ENCODE measurements at regions not wholly inside any gene's neighbourhood (a gene's known extent, or its start where the extent isn't known, plus 50 kb on each side); places are given as distances from the start of the nearest gene placed in this dataset.

DNA sequence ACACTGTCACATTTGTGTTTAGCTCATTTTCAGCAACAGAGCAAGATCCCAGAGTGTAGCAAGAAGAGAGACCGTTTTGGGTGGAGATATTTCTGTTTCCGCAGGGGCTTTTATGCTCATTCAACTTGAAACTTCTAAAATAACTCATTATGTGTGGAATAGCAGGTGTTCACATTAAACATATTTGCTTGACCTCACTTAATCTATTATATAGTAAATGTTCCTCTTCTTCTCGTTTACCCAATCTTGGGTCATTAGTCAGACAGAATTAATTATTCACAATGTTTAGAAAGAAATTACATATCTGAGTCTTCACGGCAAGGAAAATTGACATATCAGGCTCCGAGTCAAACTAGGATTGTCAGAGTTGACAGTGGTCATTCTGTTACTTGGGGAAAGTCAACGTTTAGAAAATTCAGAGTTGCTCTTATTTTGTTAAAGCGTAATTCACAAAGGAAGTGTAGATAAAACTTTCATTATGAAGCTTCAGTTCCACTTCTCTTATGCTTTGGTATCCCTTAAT, 222.9 kb downstream of the TPRG1 start:
- no peaks in the 10 kb centered on the region for H3K4me1 Mint-ChIP-seq (ENCODE audit: low read depth)
- H3K36me3 Mint-ChIP-seq (ENCODE audit: low read depth), result no peaks in the 10 kb centered on the region

DNA sequence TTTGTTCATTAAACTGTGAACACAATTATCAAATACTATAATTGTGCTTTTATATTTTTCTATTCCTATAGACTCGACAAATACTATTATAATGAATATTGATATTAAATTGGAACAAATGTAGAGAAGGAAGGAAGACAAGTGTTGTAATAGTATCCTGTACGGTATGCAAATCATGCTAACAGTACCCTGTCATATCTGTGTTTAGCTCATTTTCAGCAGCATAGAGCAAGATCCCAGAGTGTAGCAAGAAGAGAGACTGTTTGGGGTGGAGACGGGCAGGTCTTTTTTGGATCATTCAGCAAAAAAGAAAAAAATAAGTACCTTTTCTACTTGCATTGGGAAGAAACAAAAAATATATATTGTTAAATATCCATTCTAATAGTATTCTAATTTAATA, 224.1 kb downstream of the TPRG1 start:
- no peaks in the 10 kb centered on the region for H3K9me3 Mint-ChIP-seq (ENCODE audit: low read depth)
- no peak overlapping the region for H3K4me3 Mint-ChIP-seq (ENCODE audit: unreplicated experiment)
- no peaks in the 10 kb centered on the region for H3K36me3 Mint-ChIP-seq (ENCODE audit: low read depth)
- no peaks in the 10 kb centered on the region for H3K4me1 Mint-ChIP-seq (ENCODE audit: low read depth)
- TF ChIP-seq, protein P1, sequence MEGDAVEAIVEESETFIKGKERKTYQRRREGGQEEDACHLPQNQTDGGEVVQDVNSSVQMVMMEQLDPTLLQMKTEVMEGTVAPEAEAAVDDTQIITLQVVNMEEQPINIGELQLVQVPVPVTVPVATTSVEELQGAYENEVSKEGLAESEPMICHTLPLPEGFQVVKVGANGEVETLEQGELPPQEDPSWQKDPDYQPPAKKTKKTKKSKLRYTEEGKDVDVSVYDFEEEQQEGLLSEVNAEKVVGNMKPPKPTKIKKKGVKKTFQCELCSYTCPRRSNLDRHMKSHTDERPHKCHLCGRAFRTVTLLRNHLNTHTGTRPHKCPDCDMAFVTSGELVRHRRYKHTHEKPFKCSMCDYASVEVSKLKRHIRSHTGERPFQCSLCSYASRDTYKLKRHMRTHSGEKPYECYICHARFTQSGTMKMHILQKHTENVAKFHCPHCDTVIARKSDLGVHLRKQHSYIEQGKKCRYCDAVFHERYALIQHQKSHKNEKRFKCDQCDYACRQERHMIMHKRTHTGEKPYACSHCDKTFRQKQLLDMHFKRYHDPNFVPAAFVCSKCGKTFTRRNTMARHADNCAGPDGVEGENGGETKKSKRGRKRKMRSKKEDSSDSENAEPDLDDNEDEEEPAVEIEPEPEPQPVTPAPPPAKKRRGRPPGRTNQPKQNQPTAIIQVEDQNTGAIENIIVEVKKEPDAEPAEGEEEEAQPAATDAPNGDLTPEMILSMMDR (IDR thresholded peaks at IDR 0.05), result no peak
- no peak overlapping the region for H3K27ac Mint-ChIP-seq (ENCODE audit: unreplicated experiment)
- H3K27me3 Mint-ChIP-seq (ENCODE audit: low read depth), result peaks cover 11% of the 10 kb centered on the region
- no peak for DNase-seq (ENCODE audit: low spot score)

More for the DNA sequence above, 222.9 kb downstream of the TPRG1 start:
- peaks cover 11% of the 10 kb centered on the region for H3K27me3 Mint-ChIP-seq (ENCODE audit: low read depth)
- H3K4me3 Mint-ChIP-seq (ENCODE audit: unreplicated experiment), result no peak overlapping the region
- no peaks in the 10 kb centered on the region for H3K9me3 Mint-ChIP-seq (ENCODE audit: low read depth)
- DNase-seq (ENCODE audit: low spot score), result no peak
- TF ChIP-seq, protein P1 (IDR thresholded peaks at IDR 0.05), result no peak
- no peak overlapping the region for H3K27ac Mint-ChIP-seq (ENCODE audit: unreplicated experiment)

DNA sequence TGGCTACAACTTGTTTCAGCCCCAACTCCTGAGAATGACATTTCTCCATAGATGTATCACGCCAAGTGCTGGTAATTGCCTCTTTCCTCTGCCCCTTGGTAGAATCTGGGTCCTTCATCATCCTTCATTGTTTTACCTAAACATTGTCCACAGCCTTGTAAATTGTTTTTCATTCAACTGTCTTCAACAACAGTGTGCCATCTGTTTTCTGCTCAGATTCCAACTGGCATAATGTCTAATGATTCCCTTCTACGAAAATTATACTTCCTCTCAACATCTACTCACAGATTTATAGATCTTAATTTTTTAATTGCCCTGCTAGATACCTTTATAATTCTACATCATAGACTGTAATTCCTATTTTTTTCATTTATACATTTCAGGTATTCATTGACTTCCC, 226.9 kb downstream of the TPRG1 start:
- Mint-ChIP-seq H3K27me3 (ENCODE audit: low read depth) (peaks cover 8% of the 10 kb centered on the region), H3K4me1 (ENCODE audit: low read depth) (no peaks in the 10 kb centered on the region), H3K4me3 (ENCODE audit: unreplicated experiment) (no peak overlapping the region), H3K36me3 (ENCODE audit: low read depth) (no peaks in the 10 kb centered on the region), H3K9me3 (ENCODE audit: low read depth) (peaks cover 7% of the 10 kb centered on the region), H3K27ac (ENCODE audit: unreplicated experiment) (no peak overlapping the region)
- DNase-seq (ENCODE audit: low spot score), result no peak
- TF ChIP-seq, protein P1 (IDR thresholded peaks at IDR 0.05), result no peak

DNA sequence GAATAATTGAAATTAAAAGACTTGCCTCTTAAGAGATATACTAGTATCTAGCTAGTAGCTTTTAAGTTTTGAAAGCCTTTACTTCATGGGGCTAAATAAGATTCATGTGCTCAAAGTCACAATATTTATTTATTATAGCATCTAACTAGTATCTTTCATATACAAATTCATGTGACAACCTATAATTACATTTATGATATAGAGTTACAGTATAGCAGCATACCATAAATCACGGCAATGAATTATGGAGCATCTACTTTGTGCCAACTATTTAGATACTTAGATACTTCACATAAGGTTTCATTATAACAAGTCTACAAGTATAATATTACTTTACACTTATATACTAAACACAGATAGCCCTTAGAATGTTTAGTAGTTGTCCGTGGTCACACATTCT, 229.4 kb downstream of the TPRG1 start:
- Mint-ChIP-seq H3K27ac (ENCODE audit: unreplicated experiment) (no peak overlapping the region), H3K9me3 (ENCODE audit: low read depth) (peaks cover 7% of the 10 kb centered on the region), H3K4me1 (ENCODE audit: low read depth) (no peaks in the 10 kb centered on the region), H3K36me3 (ENCODE audit: low read depth) (no peaks in the 10 kb centered on the region), H3K4me3 (ENCODE audit: unreplicated experiment) (no peak overlapping the region), H3K27me3 (ENCODE audit: low read depth) (peaks cover 3% of the 10 kb centered on the region)
- TF ChIP-seq, protein P1 (IDR thresholded peaks at IDR 0.05), result no peak
- DNase-seq (ENCODE audit: low spot score), result no peak

DNA sequence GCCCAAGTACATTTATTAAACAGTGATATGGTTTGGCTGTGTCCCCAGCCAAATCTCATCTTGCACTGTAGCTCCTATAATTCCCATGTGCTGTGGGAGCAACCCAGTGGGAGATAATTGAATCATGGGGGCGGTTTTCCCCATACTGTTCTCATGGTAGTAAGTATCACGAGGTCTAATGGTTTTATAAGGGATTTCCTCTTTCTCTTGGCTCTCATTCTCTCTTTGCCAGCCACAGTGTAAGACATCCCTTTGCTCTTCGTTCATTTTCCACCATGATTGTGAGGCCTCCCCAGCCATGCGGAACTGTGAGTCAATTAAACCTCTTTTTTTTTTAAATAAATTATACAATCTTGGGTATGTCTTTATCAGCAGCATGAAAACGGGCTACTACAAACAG, 228.0 kb upstream of the TP63 start:
- Mint-ChIP-seq H3K4me3 (ENCODE audit: unreplicated experiment) (no peak overlapping the region), H3K9me3 (ENCODE audit: low read depth) (peaks cover 7% of the 10 kb centered on the region), H3K27me3 (ENCODE audit: low read depth) (peaks cover 4% of the 10 kb centered on the region), H3K27ac (ENCODE audit: unreplicated experiment) (no peak overlapping the region), H3K4me1 (ENCODE audit: low read depth) (no peaks in the 10 kb centered on the region), H3K36me3 (ENCODE audit: low read depth) (no peaks in the 10 kb centered on the region)
- DNase-seq (ENCODE audit: low spot score), result no peak
- TF ChIP-seq, protein P1 (IDR thresholded peaks at IDR 0.05), result no peak

All from chondrocyte (in vitro differentiated cells).